ENCODE measurements at regions not wholly inside any gene's neighbourhood (a gene's known extent, or its start where the extent isn't known, plus 50 kb on each side); places are given as distances from the start of the nearest gene placed in this dataset.

DNA sequence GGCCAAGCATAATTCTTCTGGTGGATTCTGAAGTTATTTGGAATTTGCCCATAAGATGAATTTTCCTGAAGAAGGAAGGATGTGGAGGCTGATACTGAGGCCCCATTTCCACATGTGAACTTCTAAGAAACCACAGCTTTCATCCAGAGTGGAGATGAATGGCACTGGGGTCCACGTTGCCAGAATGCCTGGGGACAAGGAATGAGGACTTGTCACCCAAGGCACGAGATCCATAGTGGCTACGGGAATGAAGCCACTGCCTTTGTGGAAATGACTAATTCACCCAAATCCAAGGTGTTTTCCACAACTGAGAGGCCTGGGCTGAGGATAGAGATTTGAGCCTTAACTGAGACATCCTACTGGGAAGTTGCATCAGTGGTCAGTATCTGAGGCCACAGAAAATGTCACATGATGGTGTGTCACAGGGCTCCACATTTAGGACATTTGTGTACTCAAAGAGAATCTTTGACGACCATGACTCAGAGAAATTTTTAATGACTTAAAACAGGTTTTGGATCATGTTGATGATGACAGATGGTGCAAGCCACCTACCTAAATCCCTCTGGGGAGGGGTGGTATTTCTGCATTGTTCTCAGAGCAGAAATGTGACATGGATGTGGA is 286.1 kb downstream of the SOX11 start:
- no peak overlapping the region for H4K5ac ChIP-seq (ENCODE audit: insufficient read length, low read depth, low read length)
- H3K9me3 ChIP-seq (ENCODE audit: insufficient read depth in 2 of 2, low read depth in 1 of 2, low read length in 1 of 2): no peaks in the 10 kb centered on the region
- no peak overlapping the region for H3K56ac ChIP-seq (replicated peaks; ENCODE audit: insufficient read length, low read depth, low read length)
- H2BK120ac ChIP-seq (replicated peaks; ENCODE audit: low read depth, low read length): no peak overlapping the region
- H3K18ac ChIP-seq (ENCODE audit: extremely low read depth, low read length): no peak overlapping the region
- no peak overlapping the region for H4K91ac ChIP-seq (replicated peaks; ENCODE audit: insufficient read length, low read length)
- CTCF ChIA-PET (ENCODE audit: partially characterized antibody): interaction anchor here (1.0 to 1.4 kb wide), 2 partner anchors 12 to 48 kb away, joined by 3 read pairs; no protein-coding TSS in a partner anchor
- no peak overlapping the region for H3K4ac ChIP-seq (replicated peaks; ENCODE audit: insufficient read length, low read depth, low read length)
- peaks cover 3% of the 10 kb centered on the region; the same call in 1 of the 2 replicates for H3K23me2 ChIP-seq (ENCODE audit: low read depth, low read length)
- no peaks in the 10 kb centered on the region for H3K79me2 ChIP-seq (ENCODE audit: control insufficient read depth in 1 of 2, insufficient read depth in 2 of 2, low read length in 2 of 2)
- H3K4me3 ChIP-seq (ENCODE audit: extremely low read depth in 1 of 4, insufficient read depth in 2 of 4, low read depth in 3 of 4, low read length in 4 of 4): no peak overlapping the region
- H2BK15ac ChIP-seq (ENCODE audit: low read length): no peak overlapping the region
- H3K36me3 ChIP-seq (ENCODE audit: control insufficient read depth in 2 of 4, insufficient read depth in 4 of 4, low read length in 3 of 4): no peaks in the 10 kb centered on the region
- no peak for DNase-seq (ENCODE audit: low read depth in 1 of 2, low spot score in 2 of 2)
- no peak overlapping the region for H2BK5ac ChIP-seq (ENCODE audit: low read depth, low read length)
- H2BK12ac ChIP-seq (ENCODE audit: low read depth, low read length): no peak overlapping the region
- TF ChIP-seq, protein P1, sequence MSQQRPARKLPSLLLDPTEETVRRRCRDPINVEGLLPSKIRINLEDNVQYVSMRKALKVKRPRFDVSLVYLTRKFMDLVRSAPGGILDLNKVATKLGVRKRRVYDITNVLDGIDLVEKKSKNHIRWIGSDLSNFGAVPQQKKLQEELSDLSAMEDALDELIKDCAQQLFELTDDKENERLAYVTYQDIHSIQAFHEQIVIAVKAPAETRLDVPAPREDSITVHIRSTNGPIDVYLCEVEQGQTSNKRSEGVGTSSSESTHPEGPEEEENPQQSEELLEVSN (IDR thresholded peaks at IDR 0.05): no peak
- TF ChIP-seq SP2 (IDR thresholded peaks at IDR 0.05; ENCODE audit: low read length) (no peak), CHD2 (IDR thresholded peaks at IDR 0.05; ENCODE audit: low read length) (no peak), CBX5 (IDR thresholded peaks at IDR 0.05; ENCODE audit: low read depth, low read length) (no peak), HDAC6 (IDR thresholded peaks at IDR 0.05; ENCODE audit: low read depth, low read length) (no peak), NRF1 (IDR thresholded peaks at IDR 0.05; ENCODE audit: low read depth, low read length) (no peak), YY1 (IDR thresholded peaks at IDR 0.05; ENCODE audit: low read depth, low read length) (no peak), ZNF274 (IDR thresholded peaks at IDR 0.05; ENCODE audit: borderline replicate concordance, extremely low read depth, low read length) (no peak)
- no peak overlapping the region for H3K9ac ChIP-seq (replicated peaks in 1 of 4; ENCODE audit: extremely low read depth in 1 of 4, low read depth in 3 of 4, low read length in 3 of 4)
- POLR2A ChIA-PET (ENCODE audit: partially characterized antibody): no interaction called here
- no peak for FAIRE-seq
- H3K79me1 ChIP-seq (ENCODE audit: low read depth, low read length): no peaks in the 10 kb centered on the region
- H3K4me1 ChIP-seq (replicated peaks in 1 of 4; ENCODE audit: control insufficient read depth in 3 of 4, insufficient read depth in 4 of 4, low read length in 3 of 4): peaks cover 11 to 32% (median 20%) of the 10 kb centered on the region in 4 experiments
- H3K23ac ChIP-seq (ENCODE audit: insufficient read length): no peak overlapping the region
- H2AFZ ChIP-seq (ENCODE audit: low read length): no peak overlapping the region
- H3K27me3 ChIP-seq (replicated peaks in 1 of 4; ENCODE audit: control insufficient read depth in 3 of 4, extremely low read depth in 1 of 4, insufficient read depth in 3 of 4, low read length in 3 of 4): no peaks in the 10 kb centered on the region
- no peak overlapping the region for H4K8ac ChIP-seq (ENCODE audit: extremely low read depth, insufficient read depth, low read length)
- no peak overlapping the region for H3K14ac ChIP-seq (ENCODE audit: insufficient read length)
- WGBS, 2 experiments (ENCODE audit: extremely low coverage in 1 of 2, insufficient coverage in 1 of 2, insufficient read length in 1 of 2, insufficient replicate concordance in 2 of 2, low coverage in 1 of 2, low lambda C conversion rate in 2 of 2, missing lambda C conversion rate in 1 of 2): 95% methylated on average over 4 of the region's 4 CpGs; no CpG with 5 or more reads in 1 of the 2 experiments
- no peaks in the 10 kb centered on the region for H4K20me1 ChIP-seq (replicated peaks in 1 of 2; ENCODE audit: control insufficient read depth in 1 of 2, insufficient read depth in 2 of 2, low read length in 2 of 2)
- no peak overlapping the region for H2AK5ac ChIP-seq (ENCODE audit: low read depth, low read length)
- no peak overlapping the region for H2BK20ac ChIP-seq (ENCODE audit: low read length)
- no peak overlapping the region for H3K4me2 ChIP-seq (ENCODE audit: insufficient read depth in 1 of 2, low read depth in 2 of 2, low read length in 2 of 2)
- H3K27ac ChIP-seq (ENCODE audit: low read depth, low read length): no peak overlapping the region

Measured in H1 (cell line).